Thyroid gland (tissue), 4 donors: ENCODE measurements at regions not wholly inside any gene's neighbourhood (a gene's known extent, or its start where the extent isn't known, plus 50 kb on each side); places are given as distances from the start of the nearest gene placed in this dataset.

ENCODE experiments used
- DNase-seq, 2 donors: peaks; one replicate each; pipeline ENCODE4 v3.0.0-alpha.2; 2019
- H3K27ac ChIP-seq, 3 donors: fragments of 200-600 bp; sonication (generic); 1 replicate in 2 of 3; 2 replicates in 1 of 3; pipeline ENCODE4 v1.5.1; 2016 to 2019; ENCODE audit warnings: mild to moderate bottlenecking in 1 of 3, moderate library complexity in 1 of 3
- H3K27me3 ChIP-seq: fragments of 200-600 bp; sonication (generic); one replicate; pipeline ENCODE4 v1.5.1; 2019
- H3K36me3 ChIP-seq, 2 donors: fragments of 200-600 bp; sonication (generic); one replicate each; pipeline ENCODE4 v1.5.1; 2016 to 2019
- H3K4me1 ChIP-seq, 2 donors: fragments of 200-600 bp; sonication (generic); one replicate each; pipeline ENCODE4 v1.5.1; 2017 to 2019
- H3K4me3 ChIP-seq, 3 donors: fragments of 200-600 bp; sonication (generic); replicated peaks in 1 of 3; 1 replicate in 2 of 3; 2 replicates in 1 of 3; pipeline ENCODE4 v1.5.1; 2016; ENCODE audit warnings: mild to moderate bottlenecking in 1 of 3
- H3K9me3 ChIP-seq: fragments of 200-600 bp; sonication (generic); one replicate; pipeline ENCODE4 v1.5.1; 2017
- CTCF ChIP-seq, 6 experiments: fragments of 200-600 bp in 3 of 6; fragments of 450-650 bp in 3 of 6; sonication (generic) in 3 of 6; IDR thresholded peaks; one replicate each; pipeline ENCODE4 v1.5.1; 2016 to 2019; ENCODE audit warnings: antibody characterized with exemption in 6 of 6, mild to moderate bottlenecking in 2 of 6, inconsistent platforms in 1 of 6, moderate library complexity in 1 of 6
- POLR2A ChIP-seq, 2 donors: fragments of 450-650 bp; IDR thresholded peaks; one replicate each; pipeline ENCODE4 v1.6.1; 2017; ENCODE audit warnings: antibody characterized with exemption in 2 of 2, mild to moderate bottlenecking in 2 of 2, moderate library complexity in 1 of 2
- WGBS, 2 donors: methylation state at CpG; one replicate each; pipeline ENCODE4 v1.1.5; 2017; 5-methylcytosine and 5-hydroxymethylcytosine counted together
- intact Hi-C: fragments of 100-400 bp; cut with DNase I; formaldehyde crosslinking; loops from one replicate; pipeline ENCODE4 v1.15.1; 2023

GRCh38 chr9:117907420-117907819 is 203.2 kb downstream of the TLR4 start:
- intact Hi-C loops: no loop called here
- H3K36me3 ChIP-seq: no peaks in the 10 kb centered on the region
- WGBS, 2 donors: 22 to 36% methylated on average over 1 of the region's 1 CpG

GRCh38 chr9:117916291-117916690 is 212.1 kb downstream of the TLR4 start:
- Histone ChIP-seq H3K27me3 (no peaks in the 10 kb centered on the region), H3K4me1 (no peaks in the 10 kb centered on the region), H3K27ac (no peak overlapping the region), H3K36me3 (no peaks in the 10 kb centered on the region), H3K9me3 (no peaks in the 10 kb centered on the region), H3K4me3 (no peak overlapping the region)
- TF ChIP-seq POLR2A (IDR thresholded peaks at IDR 0.05): no peak
- no peak for TF ChIP-seq CTCF (IDR thresholded peaks at IDR 0.05)
- 83 to 84% methylated on average over 2 of the region's 2 CpGs for WGBS, 2 donors
- DNase-seq: no peak
- intact Hi-C loops: no loop called here

More at GRCh38 chr9:117907420-117907819, 203.2 kb downstream of the TLR4 start:
- Histone ChIP-seq H3K4me1 (no peaks in the 10 kb centered on the region), H3K9me3 (no peaks in the 10 kb centered on the region), H3K27me3 (no peaks in the 10 kb centered on the region), H3K27ac (no peak overlapping the region), H3K4me3 (no peak overlapping the region)
- no peak for TF ChIP-seq POLR2A (IDR thresholded peaks at IDR 0.05)
- TF ChIP-seq CTCF (IDR thresholded peaks at IDR 0.05): no peak
- DNase-seq: no peak

- no peaks in the 10 kb centered on the region for H3K4me1 ChIP-seq
- intact Hi-C loops: no loop called here
- no peak for TF ChIP-seq CTCF (IDR thresholded peaks at IDR 0.05)
- no peak for TF ChIP-seq POLR2A (IDR thresholded peaks at IDR 0.05)
- no peaks in the 10 kb centered on the region for H3K27me3 ChIP-seq
- H3K4me3 ChIP-seq: no peak overlapping the region
- H3K36me3 ChIP-seq: no peaks in the 10 kb centered on the region
- H3K9me3 ChIP-seq: no peaks in the 10 kb centered on the region
- DNase-seq: no peak
- WGBS, 2 donors: 50 to 64% methylated on average over 6 of the region's 6 CpGs
- no peak overlapping the region for H3K27ac ChIP-seq
These were observed 213.7 kb downstream of the TLR4 start for GRCh38 chr9:117917873-117918272.

- H3K36me3 ChIP-seq: no peaks in the 10 kb centered on the region
- WGBS, 2 donors: 73 to 78% methylated on average over 3 of the region's 3 CpGs
- no peaks in the 10 kb centered on the region for H3K4me1 ChIP-seq
- H3K9me3 ChIP-seq: no peaks in the 10 kb centered on the region
- no peak overlapping the region for H3K27ac ChIP-seq
- no peak overlapping the region for H3K4me3 ChIP-seq
- no peak for TF ChIP-seq POLR2A (IDR thresholded peaks at IDR 0.05)
- no peak for TF ChIP-seq CTCF (IDR thresholded peaks at IDR 0.05)
- no peaks in the 10 kb centered on the region for H3K27me3 ChIP-seq
- intact Hi-C loops: no loop called here
- DNase-seq: no peak
These were observed 215.3 kb downstream of the TLR4 start for GRCh38 chr9:117919538-117919937.

GRCh38 chr9:117926031-117926658 is 221.9 kb downstream of the TLR4 start:
- H3K36me3 ChIP-seq: no peaks in the 10 kb centered on the region

More at GRCh38 chr9:117926031-117926658, 221.9 kb downstream of the TLR4 start:
- Histone ChIP-seq H3K9me3 (no peaks in the 10 kb centered on the region), H3K4me3 (no peak overlapping the region), H3K4me1 (no peaks in the 10 kb centered on the region), H3K27ac (no peak overlapping the region), H3K27me3 (no peaks in the 10 kb centered on the region)
- no peak for DNase-seq
- intact Hi-C loops: no loop called here
- WGBS, 2 donors: 56 to 62% methylated on average over 5 of the region's 5 CpGs
- TF ChIP-seq CTCF (IDR thresholded peaks at IDR 0.05) (no peak), POLR2A (IDR thresholded peaks at IDR 0.05) (no peak)
